ENCODE measurements at regions not wholly inside any gene's neighbourhood (a gene's known extent, or its start where the extent isn't known, plus 50 kb on each side); places are given as distances from the start of the nearest gene placed in this dataset.
A peak's percentile ranks its signal among the peaks of the same experiment; 100 is the strongest.

- no peak for DNase-seq (ENCODE audit: low read depth)
Observed at GRCh38 chr17:69605571-69605970, 191.1 kb downstream of the MAP2K6 start.

- DNase-seq (ENCODE audit: low read depth) = no peak
Observed at GRCh38 chr17:69606142-69606800, 191.8 kb downstream of the MAP2K6 start.

GRCh38 chr17:69607162-69607834 lies 192.8 kb downstream of the MAP2K6 start:
- DNase-seq (ENCODE audit: low read depth) = peak; percentile 70

GRCh38 chr17:69608141-69608540 lies 193.6 kb downstream of the MAP2K6 start:
- no peak for DNase-seq (ENCODE audit: low read depth)

- DNase-seq (ENCODE audit: low read depth) = peak; percentile 89
Observed at GRCh38 chr17:69608808-69609472, 194.4 kb downstream of the MAP2K6 start.

GRCh38 chr17:69609473-69610305 lies 195.2 kb downstream of the MAP2K6 start:
- DNase-seq (ENCODE audit: low read depth) = peak; percentile 25

GRCh38 chr17:69620363-69620762 lies 205.9 kb downstream of the MAP2K6 start:
- DNase-seq (ENCODE audit: low read depth) = no peak

GRCh38 chr17:69625474-69625873 lies 211.0 kb downstream of the MAP2K6 start:
- no peak for DNase-seq (ENCODE audit: low read depth)

- no peak for DNase-seq (ENCODE audit: low read depth)
Observed at GRCh38 chr17:69630056-69630635, 215.6 kb downstream of the MAP2K6 start.

- DNase-seq (ENCODE audit: low read depth) = no peak
Observed at GRCh38 chr17:69634844-69635243, 220.3 kb downstream of the MAP2K6 start.

- peak; percentile 69 for DNase-seq (ENCODE audit: low read depth)
Observed at GRCh38 chr17:69637446-69638156, 223.1 kb downstream of the MAP2K6 start.

GRCh38 chr17:69639096-69639495 lies 224.6 kb downstream of the MAP2K6 start:
- no peak for DNase-seq (ENCODE audit: low read depth)

GRCh38 chr17:69640073-69640472 lies 225.6 kb downstream of the MAP2K6 start:
- DNase-seq (ENCODE audit: low read depth) = no peak

- peak; percentile 39 for DNase-seq (ENCODE audit: low read depth)
Observed at GRCh38 chr17:69643686-69644085, 229.2 kb downstream of the MAP2K6 start.

- no peak for DNase-seq (ENCODE audit: low read depth)
Observed at GRCh38 chr17:69646729-69647128, 232.2 kb downstream of the MAP2K6 start.

GRCh38 chr17:69650881-69651280 lies 236.4 kb downstream of the MAP2K6 start:
- no peak for DNase-seq (ENCODE audit: low read depth)

- no peak for DNase-seq (ENCODE audit: low read depth)
Observed at GRCh38 chr17:69651921-69652320, 237.4 kb downstream of the MAP2K6 start.

- peak; percentile 86 for DNase-seq (ENCODE audit: low read depth)
Observed at GRCh38 chr17:69654981-69655855, 240.7 kb downstream of the MAP2K6 start.

GRCh38 chr17:69655902-69656301 lies 241.4 kb downstream of the MAP2K6 start:
- DNase-seq (ENCODE audit: low read depth) = no peak

- DNase-seq (ENCODE audit: low read depth) = peak; percentile 33
Observed at GRCh38 chr17:69669441-69670178, 255.1 kb downstream of the MAP2K6 start.
